NT2/D1 (cell line): ENCODE measurements at regions not wholly inside any gene's neighbourhood (a gene's known extent, or its start where the extent isn't known, plus 50 kb on each side); places are given as distances from the start of the nearest gene placed in this dataset.

ENCODE experiments used
- DNase-seq: peaks from one replicate; pipeline ENCODE4 v3.0.0-alpha.2; 2011; ENCODE audit warnings: low read depth, low spot score
- H3K27me3 ChIP-seq: 2 replicates; pipeline ENCODE4 v1.6.0; 2011; ENCODE audit warnings: mild to moderate bottlenecking; ENCODE audit not compliant: insufficient read length, insufficient read depth
- H3K36me3 ChIP-seq: 2 replicates; pipeline ENCODE4 v1.6.1; 2011; ENCODE audit warnings: mild to moderate bottlenecking, low read length, mixed read lengths; ENCODE audit not compliant: insufficient read depth, insufficient read length
- H3K4me1 ChIP-seq: 2 replicates; pipeline ENCODE4 v1.5.1; 2011; ENCODE audit not compliant: insufficient read depth, insufficient read length
- H3K4me3 ChIP-seq: 2 replicates; pipeline ENCODE4 v1.5.1; 2011; ENCODE audit warnings: low read depth; ENCODE audit not compliant: insufficient read length
- H3K9ac ChIP-seq: 2 replicates; pipeline ENCODE4 v1.6.0; 2011; ENCODE audit warnings: low read depth; ENCODE audit not compliant: insufficient read length
- H3K9me3 ChIP-seq: 2 replicates; pipeline ENCODE4 v1.5.1; 2011; ENCODE audit warnings: mild to moderate bottlenecking, low read length; ENCODE audit not compliant: insufficient read depth
- SUZ12 ChIP-seq: IDR thresholded peaks from 2 replicates; pipeline ENCODE4 v1.6.1; 2011; ENCODE audit not compliant: insufficient read length, insufficient read depth; ENCODE audit errors: extremely low read depth
- YY1 ChIP-seq: IDR thresholded peaks from 2 replicates; pipeline ENCODE4 v1.6.1; 2011; ENCODE audit not compliant: insufficient read length, insufficient read depth
- ZNF274 ChIP-seq: IDR thresholded peaks from 2 replicates; pipeline ENCODE4 v1.6.1; 2011; ENCODE audit warnings: mild to moderate bottlenecking, low read depth, low read length

GRCh38 chr12:29035112-29035511, 114.0 kb upstream of the FAR2 start:
- H3K9ac ChIP-seq: no peak overlapping the region
- no peaks in the 10 kb centered on the region for H3K36me3 ChIP-seq
- H3K9me3 ChIP-seq: no peaks in the 10 kb centered on the region
- H3K4me3 ChIP-seq: no peak overlapping the region
- no peak for TF ChIP-seq ZNF274
- no peak for TF ChIP-seq SUZ12
- no peak for TF ChIP-seq YY1
- no peak for DNase-seq
- no peaks in the 10 kb centered on the region for H3K27me3 ChIP-seq
- H3K4me1 ChIP-seq: no peaks in the 10 kb centered on the region

GRCh38 chr12:29039013-29039412, 110.1 kb upstream of the FAR2 start:
- Histone ChIP-seq H3K4me3 (no peak overlapping the region), H3K36me3 (no peaks in the 10 kb centered on the region), H3K9ac (no peak overlapping the region), H3K4me1 (no peaks in the 10 kb centered on the region), H3K9me3 (no peaks in the 10 kb centered on the region), H3K27me3 (no peaks in the 10 kb centered on the region)
- DNase-seq: no peak
- TF ChIP-seq ZNF274 (no peak), YY1 (no peak), SUZ12 (no peak)

GRCh38 chr12:29041621-29042020, 107.5 kb upstream of the FAR2 start:
- Histone ChIP-seq H3K9me3 (no peaks in the 10 kb centered on the region), H3K4me1 (no peaks in the 10 kb centered on the region), H3K27me3 (no peaks in the 10 kb centered on the region), H3K36me3 (no peaks in the 10 kb centered on the region), H3K9ac (no peak overlapping the region), H3K4me3 (no peak overlapping the region)
- TF ChIP-seq YY1 (no peak), ZNF274 (no peak)
- no peak for DNase-seq

GRCh38 chr12:29043069-29043468, 106.0 kb upstream of the FAR2 start:
- no peak for DNase-seq
- no peak for TF ChIP-seq SUZ12
- no peak for TF ChIP-seq ZNF274
- Histone ChIP-seq H3K9ac (no peak overlapping the region), H3K27me3 (no peaks in the 10 kb centered on the region), H3K36me3 (no peaks in the 10 kb centered on the region), H3K4me3 (no peak overlapping the region), H3K4me1 (no peaks in the 10 kb centered on the region), H3K9me3 (peaks cover 5% of the 10 kb centered on the region)

- peaks cover 5% of the 10 kb centered on the region for H3K9me3 ChIP-seq
- TF ChIP-seq ZNF274: no peak
- no peaks in the 10 kb centered on the region for H3K36me3 ChIP-seq
- no peaks in the 10 kb centered on the region for H3K4me1 ChIP-seq
- no peaks in the 10 kb centered on the region for H3K27me3 ChIP-seq
- H3K9ac ChIP-seq: no peak overlapping the region
- H3K4me3 ChIP-seq: no peak overlapping the region
- no peak for DNase-seq
Measured at GRCh38 chr12:29044799-29045198, 104.3 kb upstream of the FAR2 start.

GRCh38 chr12:29048787-29049186, 100.3 kb upstream of the FAR2 start:
- Histone ChIP-seq H3K36me3 (no peaks in the 10 kb centered on the region), H3K4me3 (no peak overlapping the region), H3K9ac (no peak overlapping the region), H3K27me3 (no peaks in the 10 kb centered on the region), H3K4me1 (no peaks in the 10 kb centered on the region), H3K9me3 (peaks cover 5% of the 10 kb centered on the region)
- no peak for DNase-seq
- TF ChIP-seq YY1 (no peak), ZNF274 (no peak), SUZ12 (no peak)

- DNase-seq: no peak
- H3K9me3 ChIP-seq: peaks cover 5% of the 10 kb centered on the region
- TF ChIP-seq ZNF274 (no peak), SUZ12 (no peak), YY1 (no peak)
- no peaks in the 10 kb centered on the region for H3K36me3 ChIP-seq
- no peak overlapping the region for H3K9ac ChIP-seq
- no peak overlapping the region for H3K4me3 ChIP-seq
- H3K4me1 ChIP-seq: no peaks in the 10 kb centered on the region
- no peaks in the 10 kb centered on the region for H3K27me3 ChIP-seq
Measured at GRCh38 chr12:29050503-29050902, 98.6 kb upstream of the FAR2 start.

GRCh38 chr12:29051221-29051620, 97.9 kb upstream of the FAR2 start:
- peaks cover 5% of the 10 kb centered on the region for H3K9me3 ChIP-seq
- no peaks in the 10 kb centered on the region for H3K27me3 ChIP-seq
- H3K4me1 ChIP-seq: no peaks in the 10 kb centered on the region
- no peak overlapping the region for H3K4me3 ChIP-seq
- no peaks in the 10 kb centered on the region for H3K36me3 ChIP-seq
- H3K9ac ChIP-seq: no peak overlapping the region
- DNase-seq: no peak
- TF ChIP-seq SUZ12: no peak
- TF ChIP-seq ZNF274: no peak
- no peak for TF ChIP-seq YY1
